Hepatic stellate cell (primary cell): ENCODE measurements at regions not wholly inside any gene's neighbourhood (a gene's known extent, or its start where the extent isn't known, plus 50 kb on each side); places are given as distances from the start of the nearest gene placed in this dataset.

Experiments used
- DNase-seq: peaks from one replicate; pipeline ENCODE4 v3.0.0; 2011; ENCODE audit warnings: low spot score

DNA sequence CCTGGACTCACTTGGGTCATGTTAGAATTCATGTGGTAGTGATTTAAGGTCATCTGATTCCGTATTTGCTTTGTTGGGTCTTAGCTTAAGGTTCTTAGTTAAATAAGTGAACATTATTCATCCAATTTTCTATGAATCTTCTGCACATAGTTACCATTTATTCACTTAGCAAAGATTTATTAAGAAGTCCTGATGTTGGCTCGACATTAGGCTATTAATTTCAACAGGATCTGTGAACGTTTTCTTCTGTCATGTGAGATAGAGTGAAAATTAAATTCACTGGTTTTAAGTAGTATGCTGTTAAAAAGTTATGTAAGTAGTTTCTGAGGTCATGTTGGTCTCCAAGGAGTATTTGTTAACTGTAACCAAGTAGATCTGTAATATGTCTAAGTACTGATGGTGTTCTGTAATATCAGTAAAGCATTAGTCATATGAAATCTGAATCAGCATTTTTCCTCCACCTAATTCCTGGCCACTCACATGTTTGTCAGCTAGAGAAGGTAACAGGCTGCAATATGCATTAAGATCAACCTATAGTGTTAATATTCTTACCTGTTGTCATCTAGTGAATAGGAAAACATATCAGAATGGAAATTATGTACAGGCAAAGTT lies 155.6 kb downstream of the PCDH7 start:
- DNase-seq: no peak

DNA sequence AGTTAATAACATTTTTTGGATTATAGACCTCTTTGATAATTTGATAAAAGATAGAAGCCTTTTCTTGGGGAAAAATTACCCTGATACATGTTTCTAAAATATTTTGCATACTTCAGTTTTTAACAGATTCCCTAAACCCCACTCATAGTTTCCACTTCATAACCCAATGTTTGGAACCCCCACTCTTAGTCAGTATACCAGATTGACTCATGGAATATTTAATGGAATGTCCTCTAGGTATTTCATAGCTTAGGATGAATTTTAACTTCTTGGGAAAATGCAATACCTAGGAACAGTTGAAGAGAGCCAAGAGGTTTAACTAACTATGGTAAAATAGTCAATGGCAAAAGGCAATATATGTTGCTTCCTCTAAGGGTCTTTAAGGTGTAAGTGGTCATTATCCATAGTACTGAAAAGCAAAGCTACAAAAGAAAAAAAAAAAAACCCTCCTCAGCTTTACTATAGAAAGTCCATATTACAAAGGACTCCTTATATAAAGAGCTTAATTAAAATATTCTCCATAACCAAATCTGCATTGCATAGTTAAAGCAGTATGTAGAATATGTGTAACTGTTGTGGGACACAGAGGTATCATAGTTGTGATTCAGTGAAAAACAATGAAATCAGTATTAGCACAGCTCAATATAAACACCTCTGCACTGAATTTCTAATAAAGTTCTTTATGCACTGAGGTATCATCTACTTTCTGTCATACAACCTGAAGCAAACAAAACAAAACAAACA lies 159.9 kb downstream of the PCDH7 start:
- DNase-seq: no peak

DNA sequence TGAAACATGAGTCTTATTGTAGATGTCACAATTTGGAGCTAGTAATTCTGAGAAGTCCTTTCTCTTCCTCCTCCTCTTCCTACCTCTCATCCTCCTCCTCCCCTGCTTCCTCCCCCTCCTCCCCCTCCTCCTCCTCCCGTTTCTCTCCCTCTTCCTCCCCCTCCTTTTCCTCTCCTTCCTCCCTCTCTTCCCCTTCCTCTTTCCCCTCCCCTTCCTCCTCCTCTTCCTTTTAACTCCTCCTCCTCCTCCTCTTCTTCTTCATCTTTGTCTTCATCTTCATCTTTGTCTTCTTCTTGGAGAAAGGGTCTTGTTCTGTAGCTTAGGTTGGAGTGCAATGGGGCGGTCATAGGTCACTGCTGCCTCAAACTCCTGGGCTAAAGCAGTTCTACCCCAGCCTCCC lies 161.8 kb downstream of the PCDH7 start:
- no peak for DNase-seq

- no peak for DNase-seq
These were observed 162.3 kb downstream of the PCDH7 start for GRCh38 chr4:30882443-30882842.

DNA sequence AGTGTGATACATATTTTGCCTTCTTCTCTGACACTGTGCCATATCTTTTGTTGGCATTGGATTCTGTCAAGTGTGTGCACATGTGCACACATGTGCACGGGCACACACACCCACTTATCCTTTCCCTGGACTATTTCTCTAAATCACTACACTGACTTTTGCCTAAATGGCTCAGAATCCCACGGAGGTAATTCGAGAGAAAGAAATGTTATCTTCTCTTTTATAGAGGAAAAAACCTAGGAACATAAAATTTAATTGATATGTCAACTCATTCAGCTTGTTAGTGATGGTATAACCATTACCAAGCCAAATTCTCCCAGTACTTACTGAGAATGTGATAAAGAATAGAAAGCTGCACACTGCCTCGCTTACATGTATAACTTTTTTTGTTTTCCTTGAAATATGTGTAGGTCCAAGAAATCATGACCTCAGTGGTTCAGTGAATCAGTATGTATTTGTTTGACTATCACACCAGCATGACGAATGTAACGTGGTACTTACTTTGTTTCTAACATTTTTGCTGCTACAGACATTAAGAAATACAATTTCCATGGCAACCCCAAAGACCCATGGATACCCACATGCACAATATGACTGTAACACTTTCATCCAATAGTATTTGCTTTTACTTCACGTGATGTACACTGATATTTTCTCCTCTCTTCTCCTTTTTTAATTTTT lies 163.0 kb downstream of the PCDH7 start:
- DNase-seq: no peak

DNA sequence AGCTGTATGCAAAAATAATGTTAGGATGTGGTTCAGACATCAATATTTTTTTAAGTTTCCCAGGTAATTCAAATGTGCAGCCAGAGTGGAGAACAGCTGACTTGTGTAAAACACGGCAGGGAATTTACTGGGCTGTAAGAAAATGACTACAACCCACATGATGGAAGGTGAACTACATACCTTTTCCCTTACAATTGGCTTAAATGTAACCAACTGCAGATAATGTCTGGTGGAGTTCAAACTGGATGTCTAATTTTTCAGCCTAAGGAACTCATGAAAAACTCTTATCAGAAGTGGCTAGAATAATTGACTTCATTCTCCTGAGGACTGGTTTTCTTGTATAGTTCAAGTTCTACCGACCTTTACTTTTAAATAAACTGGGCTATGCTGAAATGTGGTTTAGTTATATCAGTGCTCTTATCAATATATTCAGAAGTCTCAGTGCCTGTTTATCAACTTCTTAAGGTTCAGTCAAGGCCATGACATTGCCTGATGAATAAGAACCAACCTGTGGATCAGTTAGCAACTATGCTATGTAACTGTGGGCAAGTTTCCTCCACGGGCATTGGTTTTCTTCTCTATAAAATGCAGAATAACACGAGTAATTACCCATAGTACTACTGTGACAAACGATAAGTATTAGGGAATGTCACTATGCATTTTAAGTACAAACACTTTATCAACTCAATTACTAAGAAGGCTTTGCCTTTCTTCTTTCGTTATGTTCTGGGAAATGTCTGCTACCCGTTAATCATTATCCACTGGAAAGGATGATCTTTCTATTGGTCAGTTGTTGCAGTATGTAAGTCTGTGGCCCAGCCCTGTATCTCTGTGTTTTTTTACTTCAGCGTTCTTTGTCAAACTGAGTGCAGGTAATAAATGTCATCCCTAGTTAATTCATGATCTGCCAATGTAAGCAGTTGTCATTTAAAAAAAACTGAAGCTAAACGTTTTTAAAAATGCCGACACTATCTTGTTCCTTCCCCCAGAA lies 181.6 kb downstream of the PCDH7 start:
- no peak for DNase-seq

GRCh38 chr4:30903502-30904214 lies 183.5 kb downstream of the PCDH7 start:
- peak; percentile 2 for DNase-seq

- no peak for DNase-seq
These were observed 184.0 kb downstream of the PCDH7 start for GRCh38 chr4:30904215-30904555.

- no peak for DNase-seq
These were observed 184.4 kb downstream of the PCDH7 start for GRCh38 chr4:30904588-30904987.

GRCh38 chr4:30912098-30912714 lies 192.0 kb downstream of the PCDH7 start:
- no peak for DNase-seq

- no peak for DNase-seq
These were observed 196.4 kb downstream of the PCDH7 start for GRCh38 chr4:30916337-30917274.

DNA sequence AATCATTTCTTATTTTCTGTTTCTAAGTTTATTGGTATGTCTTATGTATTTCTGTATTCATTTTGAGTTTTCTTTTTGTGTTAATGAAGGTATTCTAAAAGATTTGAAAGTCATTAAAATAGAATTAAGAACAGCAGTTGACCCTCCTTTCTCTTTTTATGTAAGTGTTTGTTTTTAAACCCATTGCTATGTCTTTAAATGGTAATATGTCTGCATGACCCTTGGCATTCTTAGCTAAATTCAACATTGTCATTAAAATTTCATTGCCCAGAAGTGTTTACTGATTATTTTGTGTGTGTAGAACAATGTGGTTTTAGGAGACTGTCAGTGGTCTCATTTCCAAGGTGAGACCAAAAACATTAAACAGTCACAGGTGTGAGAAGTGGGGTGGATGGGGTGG lies 197.8 kb downstream of the PCDH7 start:
- no peak for DNase-seq

DNA sequence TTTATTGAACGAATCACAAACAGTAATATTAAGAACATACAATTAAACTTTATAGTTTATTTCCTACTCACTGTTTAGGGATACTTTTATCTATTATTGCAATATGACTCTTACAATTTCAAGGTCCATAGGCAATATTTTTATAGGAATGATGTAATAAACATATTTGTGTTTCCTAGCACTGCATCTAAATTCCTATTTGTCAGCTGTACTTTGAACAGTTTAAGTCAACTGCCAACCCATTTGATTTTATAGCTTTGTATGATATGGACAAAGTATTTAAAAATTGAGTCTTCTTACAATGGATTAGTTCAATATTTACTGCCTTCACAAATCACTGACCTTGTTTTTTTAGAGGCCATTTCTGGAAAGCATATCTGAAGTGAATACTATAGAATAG lies 199.3 kb downstream of the PCDH7 start:
- DNase-seq: no peak

- DNase-seq: no peak
These were observed 199.9 kb downstream of the PCDH7 start for GRCh38 chr4:30920043-30920442.

DNA sequence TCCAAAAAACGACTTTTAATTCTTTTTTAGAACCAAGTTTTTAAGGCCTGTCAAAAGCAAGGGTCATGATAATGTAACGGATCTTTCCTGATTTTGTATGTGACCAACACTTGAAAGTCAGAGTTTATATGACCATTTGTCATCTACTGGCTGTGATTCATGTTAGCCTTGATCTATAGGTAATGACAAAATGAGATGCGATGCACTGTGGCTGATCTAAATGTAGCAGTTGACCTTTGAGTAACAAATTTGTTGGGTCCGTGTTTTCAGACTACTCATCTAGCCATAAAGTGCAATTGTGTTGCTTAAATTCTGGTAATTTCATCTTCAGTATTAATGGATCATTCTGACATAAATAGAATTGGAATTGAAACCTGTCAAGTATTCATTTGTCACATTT lies 202.5 kb downstream of the PCDH7 start:
- DNase-seq: no peak

DNA sequence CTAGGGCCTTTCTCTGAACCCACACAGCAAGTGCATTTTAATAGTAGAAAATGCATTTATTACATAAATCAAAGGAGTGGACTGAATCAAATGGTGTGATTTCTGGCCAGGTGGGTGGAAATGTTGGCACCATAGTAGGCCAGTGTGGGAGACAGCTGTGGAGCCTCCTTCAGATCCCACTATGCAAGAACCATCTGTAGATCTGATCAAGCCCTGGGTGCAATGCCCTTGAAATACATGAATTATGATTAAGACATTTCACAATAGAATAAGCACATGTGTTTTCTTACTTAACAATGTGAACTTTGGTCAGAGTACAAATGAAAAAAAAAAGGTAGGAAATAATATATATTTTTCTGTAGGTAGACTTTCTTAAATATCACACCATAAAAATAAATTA lies 204.3 kb downstream of the PCDH7 start:
- no peak for DNase-seq

- no peak for DNase-seq
These were observed 209.5 kb downstream of the PCDH7 start for GRCh38 chr4:30929649-30930048.

GRCh38 chr4:30930276-30930675 lies 210.1 kb downstream of the PCDH7 start:
- no peak for DNase-seq

DNA sequence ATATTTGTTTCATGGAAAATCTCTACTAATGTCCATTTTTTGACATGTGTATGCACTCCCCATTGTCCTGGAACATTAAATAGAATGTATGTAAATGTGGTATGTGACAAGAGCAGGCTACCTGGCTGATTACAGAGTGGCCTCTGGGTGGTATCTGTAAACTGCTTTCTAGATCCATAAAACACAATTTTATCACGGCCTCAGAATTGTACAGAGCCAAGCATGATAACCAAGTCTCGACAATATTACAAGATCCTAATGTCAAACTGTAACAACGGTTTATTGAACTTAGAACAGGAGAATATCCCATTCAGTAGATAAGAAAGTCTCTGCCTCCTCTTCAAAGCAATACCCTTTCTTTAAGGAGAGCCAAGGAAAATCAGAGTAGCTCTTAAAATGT lies 212.4 kb downstream of the PCDH7 start:
- DNase-seq: no peak

GRCh38 chr4:30939069-30939468 lies 218.9 kb downstream of the PCDH7 start:
- DNase-seq: no peak
